SIG-M5 treated with dmso at 0.1 percent for 504 hours (cell line): ENCODE measurements at regions not wholly inside any gene's neighbourhood (a gene's known extent, or its start where the extent isn't known, plus 50 kb on each side); places are given as distances from the start of the nearest gene placed in this dataset.
A peak's percentile ranks its signal among the peaks of the same experiment; 100 is the strongest.

ENCODE experiments used
- DNase-seq: peaks from one replicate; lab custom pipeline; 2025; ENCODE audit not compliant: unreplicated experiment; lab: John Stamatoyannopoulos, UW

- DNase-seq, result no peak
Measured at GRCh38 chr19:28889941-28890670, 322.8 kb downstream of the UQCRFS1 start.

DNA sequence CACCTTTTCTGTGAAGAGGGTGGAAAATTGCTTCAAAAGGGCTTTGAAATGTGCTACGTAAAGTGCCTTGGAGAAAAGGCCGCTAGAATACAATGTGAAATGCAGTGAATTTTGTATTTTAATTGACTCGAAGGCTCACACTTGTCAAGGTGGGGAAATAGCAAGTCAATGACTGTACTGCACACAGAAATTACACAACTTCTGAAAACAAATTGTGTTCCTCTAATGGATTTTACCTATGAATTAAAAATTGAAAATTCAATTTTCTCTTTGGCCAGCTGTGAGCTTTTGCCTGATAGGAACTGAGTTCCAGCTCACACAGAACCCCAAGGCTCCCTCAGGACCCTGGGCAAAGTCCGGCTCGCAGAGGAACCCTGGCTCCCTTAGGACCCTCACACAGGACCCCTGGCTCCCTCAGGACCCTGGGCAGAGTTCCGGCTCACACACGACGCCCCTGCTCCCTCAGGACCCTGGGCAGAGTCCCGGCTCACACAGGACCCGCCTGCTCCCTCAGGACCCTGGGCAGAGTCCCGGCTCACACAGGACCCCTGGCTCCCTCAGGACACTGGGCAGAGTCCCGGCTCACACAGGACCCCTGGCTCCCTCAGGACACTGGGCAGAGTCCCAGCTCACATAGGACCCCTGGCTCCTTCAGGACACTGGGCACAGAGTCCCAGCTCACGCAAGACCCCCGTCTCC, 324.9 kb downstream of the UQCRFS1 start:
- no peak for DNase-seq

DNA sequence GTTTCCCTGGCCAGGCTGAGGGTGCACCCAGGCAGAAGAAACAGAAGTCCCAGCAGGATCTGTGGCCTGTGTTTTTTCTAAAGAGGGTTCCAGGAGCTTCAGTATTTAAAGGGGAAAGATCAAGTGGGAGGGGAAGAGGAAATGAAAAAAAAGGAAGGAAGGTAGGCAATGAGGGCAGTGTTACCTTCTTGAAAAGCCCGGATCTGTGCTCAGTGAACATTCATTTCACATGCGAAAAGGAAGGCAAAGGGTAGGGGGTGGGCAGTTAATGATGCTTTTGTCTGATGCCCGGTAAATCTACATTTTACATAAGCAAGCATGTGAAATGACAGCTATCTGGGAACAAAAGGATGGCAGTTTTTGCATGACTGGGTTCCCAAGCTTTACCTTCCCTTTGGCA, 326.2 kb downstream of the UQCRFS1 start:
- no peak for DNase-seq

GRCh38 chr19:28885965-28886364, 327.0 kb downstream of the UQCRFS1 start:
- DNase-seq, result no peak

DNA sequence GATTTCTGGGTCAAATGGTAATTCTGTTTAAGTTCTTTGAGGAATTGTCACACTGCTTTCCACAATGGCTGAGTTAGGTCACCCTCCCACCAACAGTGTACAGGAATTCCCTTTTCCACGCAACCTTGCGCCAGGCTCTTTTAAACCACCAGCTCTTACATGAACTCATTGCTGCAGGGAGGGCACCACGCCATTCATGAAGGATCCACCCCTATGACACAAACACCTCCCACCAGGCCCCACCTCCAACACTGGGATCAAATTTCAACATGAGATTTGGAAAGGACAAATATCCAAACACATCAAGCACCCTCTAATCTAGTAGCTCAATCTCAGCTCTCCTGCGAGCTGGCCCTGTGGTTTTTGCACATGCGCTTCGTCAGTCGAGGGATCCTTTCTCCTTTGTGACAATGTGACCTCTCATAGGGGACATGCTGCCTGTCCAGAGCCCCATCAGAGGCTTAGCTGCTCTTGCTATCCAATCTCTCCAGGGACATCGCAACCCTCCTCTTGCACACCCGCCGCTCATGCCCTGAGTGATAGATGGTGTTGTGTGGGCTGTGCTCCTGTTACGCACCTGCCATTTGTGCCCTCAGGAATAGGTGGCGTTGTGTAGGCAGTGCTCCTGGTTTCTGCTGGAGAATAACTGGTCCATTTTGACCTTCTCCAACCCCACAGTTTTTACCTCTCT, 328.0 kb downstream of the UQCRFS1 start:
- DNase-seq, result no peak

DNA sequence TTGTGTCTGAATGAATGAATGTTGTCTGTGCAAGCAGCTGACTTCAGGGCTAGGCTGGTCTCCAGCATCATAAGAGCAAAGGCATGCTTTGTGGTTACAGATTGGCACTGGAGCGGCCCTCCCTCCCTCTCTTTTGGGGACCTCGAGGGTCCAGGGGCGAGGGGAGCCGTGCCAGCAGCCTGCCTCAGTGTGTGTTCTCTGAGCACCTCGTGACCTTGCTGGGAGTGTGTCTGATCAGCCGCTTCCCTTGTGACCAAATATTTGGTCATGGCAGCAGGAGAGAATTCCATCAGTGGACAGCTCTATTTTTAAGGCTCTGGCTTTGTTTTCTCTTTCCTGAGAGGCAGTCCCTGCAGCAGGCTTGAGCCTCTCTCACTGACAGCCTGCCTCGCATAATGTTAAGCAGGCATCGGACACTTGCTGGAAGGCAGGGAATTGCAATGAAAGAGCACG, 329.7 kb downstream of the UQCRFS1 start:
- DNase-seq, result no peak

DNA sequence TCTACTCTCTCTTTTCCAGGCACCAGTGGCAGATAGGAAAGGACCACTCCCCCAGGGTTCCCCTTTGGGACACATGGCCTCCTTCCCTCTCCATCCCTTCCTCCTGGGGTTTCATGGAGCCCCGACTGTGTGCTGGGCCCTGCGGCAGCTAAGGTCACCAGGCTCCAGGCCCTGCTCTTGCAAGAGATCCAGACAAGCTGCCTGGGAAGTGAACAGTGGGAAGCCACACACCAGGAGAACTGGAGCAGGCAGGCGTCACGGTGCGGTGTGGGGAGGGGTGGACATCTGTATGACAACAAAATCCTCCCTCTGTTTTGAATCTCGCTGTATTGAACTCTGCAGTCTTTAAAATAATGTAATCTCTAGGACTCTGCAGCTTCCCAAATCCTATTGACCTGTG, 330.1 kb downstream of the UQCRFS1 start:
- no peak for DNase-seq

GRCh38 chr19:28881616-28882015, 331.3 kb downstream of the UQCRFS1 start:
- peak; percentile 15 for DNase-seq

GRCh38 chr19:28880735-28881401, 332.1 kb downstream of the UQCRFS1 start:
- no peak for DNase-seq

- DNase-seq, result peak; percentile 71
Measured at GRCh38 chr19:28878862-28879566, 333.9 kb downstream of the UQCRFS1 start.

GRCh38 chr19:28876609-28877123, 336.3 kb downstream of the UQCRFS1 start:
- DNase-seq, result no peak

- DNase-seq, result no peak
Measured at GRCh38 chr19:28874742-28875141, 338.2 kb downstream of the UQCRFS1 start.

GRCh38 chr19:28873301-28873700, 339.6 kb downstream of the UQCRFS1 start:
- no peak for DNase-seq

DNA sequence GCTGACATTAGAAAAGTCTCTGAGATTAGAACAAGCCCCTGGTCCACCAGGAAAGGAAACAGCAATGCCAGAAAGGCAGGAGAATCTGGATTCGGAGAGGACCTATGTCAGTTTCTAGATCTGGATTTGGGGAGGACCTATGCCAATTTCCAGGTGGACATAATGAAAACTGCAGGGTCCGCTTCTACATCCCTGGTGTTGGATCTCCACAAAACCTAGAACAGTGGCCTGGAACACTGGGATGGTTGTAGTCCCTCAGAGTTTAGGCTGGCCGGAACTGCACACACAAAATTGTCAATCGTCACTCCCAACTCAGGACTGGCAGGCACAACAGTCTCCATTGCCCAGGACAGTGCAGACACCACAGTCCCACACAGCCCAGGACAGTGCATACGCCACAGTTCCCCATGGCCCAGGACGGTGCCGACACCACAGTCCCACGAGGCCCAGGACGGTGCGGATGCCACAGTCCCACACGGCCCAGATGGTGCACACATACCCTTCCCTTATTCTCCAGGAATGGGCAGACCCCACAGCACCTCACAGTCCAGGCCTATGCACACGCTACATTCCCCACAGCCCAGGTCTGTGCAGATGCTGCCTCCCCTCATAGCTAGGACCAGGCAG, 341.7 kb downstream of the UQCRFS1 start:
- DNase-seq, result no peak

DNA sequence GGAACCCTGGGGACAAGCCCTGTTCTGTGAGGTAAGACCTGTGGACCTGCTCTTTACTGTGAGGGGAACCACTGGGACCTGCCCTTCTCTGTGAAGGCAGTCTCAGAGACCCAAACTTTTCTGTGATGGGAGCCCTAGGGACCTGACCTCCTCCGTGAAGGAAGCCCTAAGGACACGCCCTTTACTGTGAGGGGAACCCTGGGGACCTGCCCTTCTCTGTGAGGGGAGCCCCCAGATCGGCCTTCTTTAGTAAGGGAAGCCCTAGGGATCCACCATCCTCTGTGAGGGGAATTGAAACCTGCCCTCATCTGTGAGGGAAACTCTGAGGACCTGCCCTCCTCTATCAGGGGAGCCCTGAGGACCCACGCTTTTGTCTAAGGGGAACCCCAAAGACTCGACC, 343.5 kb downstream of the UQCRFS1 start:
- DNase-seq, result no peak

- no peak for DNase-seq
Measured at GRCh38 chr19:28868836-28869235, 344.1 kb downstream of the UQCRFS1 start.

DNA sequence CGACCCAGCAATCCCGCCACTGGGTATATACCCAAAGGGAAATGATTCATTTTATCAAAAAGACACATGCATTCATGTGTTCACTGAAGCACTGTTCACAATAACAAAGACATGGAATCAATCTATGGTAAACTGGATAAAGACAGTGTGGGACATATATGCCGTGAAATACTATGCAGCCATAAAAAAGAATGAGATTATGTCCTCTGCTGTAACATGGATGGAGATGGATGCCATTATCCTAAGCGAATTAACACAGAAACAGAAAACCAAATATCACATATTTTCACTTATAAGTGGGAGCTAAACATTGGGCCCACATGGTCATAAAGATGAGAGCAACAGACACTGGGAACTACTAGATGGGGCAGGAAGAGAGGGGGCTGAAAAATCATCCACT, 345.0 kb downstream of the UQCRFS1 start:
- DNase-seq, result no peak

DNA sequence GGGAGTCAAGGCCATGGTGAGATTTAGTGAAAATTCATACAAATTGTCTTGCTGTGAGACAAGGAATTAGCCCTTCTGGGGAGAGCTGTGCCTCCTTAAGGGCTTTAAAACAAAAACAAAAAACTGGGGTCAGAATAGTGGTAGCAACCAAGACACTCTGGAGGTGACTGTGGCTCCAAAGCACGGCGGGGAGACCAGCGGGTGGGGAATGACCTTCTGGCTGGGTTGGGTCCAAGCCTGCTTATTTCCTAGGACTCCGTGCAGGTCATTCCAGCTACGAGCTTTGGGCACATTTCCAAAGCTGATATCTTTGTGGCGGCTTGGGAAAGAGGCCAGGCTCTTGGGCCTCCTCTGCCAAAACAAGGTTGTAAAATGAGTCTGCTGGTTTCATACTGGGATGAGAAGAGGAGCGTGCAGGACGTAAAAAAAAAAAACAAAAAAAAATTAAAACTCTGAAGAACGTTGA, 348.3 kb downstream of the UQCRFS1 start:
- no peak for DNase-seq

- DNase-seq, result no peak
Measured at GRCh38 chr19:28864024-28864503, 348.9 kb downstream of the UQCRFS1 start.

DNA sequence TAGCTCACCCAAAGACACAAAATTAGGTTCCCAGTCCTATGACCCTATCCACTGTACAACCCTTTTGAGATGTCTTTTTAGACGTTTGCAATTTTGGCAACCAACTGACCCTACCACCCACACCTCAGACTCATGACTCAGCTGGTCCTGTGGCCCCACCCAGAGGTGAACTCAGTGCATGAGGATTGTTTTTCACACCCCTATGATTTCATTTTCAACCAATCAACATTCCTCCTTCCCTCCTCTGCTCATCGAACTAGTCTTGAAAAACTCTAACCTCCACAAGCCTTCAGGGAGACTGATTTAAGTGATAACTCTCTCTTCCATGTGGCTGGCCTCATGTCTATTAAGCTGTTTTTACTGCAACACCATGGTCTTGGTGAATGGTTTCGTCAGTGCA, 350.7 kb downstream of the UQCRFS1 start:
- no peak for DNase-seq
